SK-N-SH (cell line): ENCODE measurements at regions not wholly inside any gene's neighbourhood (a gene's known extent, or its start where the extent isn't known, plus 50 kb on each side); places are given as distances from the start of the nearest gene placed in this dataset.

ENCODE experiments used
- CTCF ChIA-PET: fragments of 300-600, 350-600 bp; formaldehyde crosslinking; extraction: SDS; loops from one replicate; lab custom pipeline; 2021; lab: Yijun Ruan, JAX
- POLR2A ChIA-PET: fragments of 350-600 bp; sonication (Branson Sonifier 250); formaldehyde crosslinking; extraction: SDS; loops from one replicate; lab custom pipeline; 2020; ENCODE audit warnings: antibody characterized with exemption, inconsistent platforms; lab: Yijun Ruan, JAX
- DNase-seq: peaks from one replicate; pipeline ENCODE4 v3.0.0; 2012
- H2AFZ ChIP-seq: fragments of 200-600 bp; sonication (generic); 2 replicates; pipeline ENCODE4 v1.8.1; 2016; ENCODE audit warnings: antibody characterized with exemption, mild to moderate bottlenecking, low read depth
- H3F3A ChIP-seq: fragments of 200-600 bp; sonication (generic); replicated peaks from 2 replicates; pipeline ENCODE3; 2016; ENCODE audit warnings: antibody characterized with exemption, mild to moderate bottlenecking; ENCODE audit not compliant: insufficient read depth
- H3K27ac ChIP-seq, 2 experiments: fragments of 200-500 bp in 1 of 2; fragments of 200-600 bp in 1 of 2; sonication (Bioruptor generic) in 1 of 2; sonication (generic), shearing (Covaris generic) in 1 of 2; 2 replicates each; pipeline versions ENCODE4 v1.5.1 to v1.6.1; 2014 to 2016; ENCODE audit warnings: low read depth in 2 of 2, inconsistent platforms in 1 of 2, low read length in 1 of 2, mild to moderate bottlenecking in 1 of 2, mixed read lengths in 1 of 2
- H3K27me3 ChIP-seq: fragments of 200-600 bp; sonication (generic), shearing (Covaris generic); 2 replicates; pipeline ENCODE4 v1.6.1; 2016; ENCODE audit warnings: mixed run types; ENCODE audit not compliant: insufficient read depth
- H3K36me3 ChIP-seq, 2 experiments: fragments of 200-500 bp in 1 of 2; fragments of 200-600 bp in 1 of 2; sonication (Bioruptor generic) in 1 of 2; sonication (generic) in 1 of 2; replicated peaks in 1 of 2; 2 replicates each; pipeline versions ENCODE3 to v1.5.1; 2014 to 2016; ENCODE audit warnings: low read length in 1 of 2, mild to moderate bottlenecking in 1 of 2; ENCODE audit not compliant: insufficient read depth in 2 of 2, control insufficient read depth in 1 of 2
- H3K4me1 ChIP-seq, 2 experiments: fragments of 200-500 bp in 1 of 2; fragments of 200-600 bp in 1 of 2; sonication (Bioruptor generic) in 1 of 2; sonication (generic), shearing (Covaris generic) in 1 of 2; 2 replicates each; pipeline versions ENCODE4 v1.5.1 to v1.6.1; 2014 to 2016; ENCODE audit warnings: low read depth in 1 of 2, low read length in 1 of 2, mixed run types in 1 of 2; ENCODE audit not compliant: insufficient read depth in 2 of 2, control insufficient read depth in 1 of 2
- H3K4me2 ChIP-seq: fragments of 200-600 bp; sonication (generic), shearing (Covaris generic); 2 replicates; pipeline ENCODE4 v1.6.1; 2017; ENCODE audit warnings: mixed run types
- H3K4me3 ChIP-seq, 2 experiments: fragments of 200-500 bp in 1 of 2; fragments of 200-600 bp in 1 of 2; sonication (Bioruptor generic) in 1 of 2; sonication (generic), shearing (Covaris generic) in 1 of 2; 2 replicates each; pipeline versions ENCODE4 v1.5.1 to v1.8.1; 2014 to 2016; ENCODE audit warnings: low read depth in 2 of 2, inconsistent platforms in 1 of 2, low read length in 1 of 2, mild to moderate bottlenecking in 1 of 2, mixed read lengths in 1 of 2, moderate library complexity in 1 of 2
- H3K79me2 ChIP-seq: fragments of 200-600 bp; sonication (generic); 2 replicates; pipeline ENCODE4 v1.8.1; 2017; ENCODE audit warnings: mild to moderate bottlenecking; ENCODE audit not compliant: insufficient read depth
- H3K9ac ChIP-seq: fragments of 200-600 bp; sonication (generic); 2 replicates; pipeline ENCODE4 v1.6.1; 2017; ENCODE audit warnings: mixed run types
- H3K9me2 ChIP-seq: fragments of 200-600 bp; sonication (generic); 2 replicates; pipeline ENCODE4 v1.6.1; 2017; ENCODE audit warnings: mixed run types
- H3K9me3 ChIP-seq: fragments of 200-600 bp; sonication (generic); 2 replicates; pipeline ENCODE4 v1.6.1; 2017; ENCODE audit warnings: mixed run types, mild to moderate bottlenecking, moderate library complexity
- H4K20me1 ChIP-seq: fragments of 200-600 bp; sonication (generic); 2 replicates; pipeline ENCODE4 v1.6.1; 2017; ENCODE audit warnings: mild to moderate bottlenecking, mixed run types; ENCODE audit not compliant: insufficient read depth
- CTCF ChIP-seq: fragments of 200-600 bp; sonication (generic); IDR thresholded peaks from 2 replicates; pipeline ENCODE4 v1.6.1; 2017; ENCODE audit warnings: antibody characterized with exemption, mild to moderate bottlenecking, moderate library complexity
- EP300 ChIP-seq, 2 experiments: IDR thresholded peaks; 2 replicates each; pipeline versions ENCODE4 v1.4.0 to v1.6.1; 2012; ENCODE audit warnings: borderline replicate concordance in 1 of 2, low read depth in 1 of 2, low read length in 1 of 2
- FOSL2 ChIP-seq: IDR thresholded peaks from 2 replicates; pipeline ENCODE4 v1.4.0; 2012; ENCODE audit warnings: low read depth, mild to moderate bottlenecking, moderate library complexity, borderline replicate concordance
- FOXJ3 ChIP-seq: sonication (generic); formaldehyde crosslinking; IDR thresholded peaks from 2 replicates; pipeline ENCODE4 v1.5.1; 2020; ENCODE audit warnings: mild to moderate bottlenecking, missing genetic modification reagents
- FOXM1 ChIP-seq: IDR thresholded peaks from 2 replicates; pipeline ENCODE4 v1.4.0; 2012; ENCODE audit warnings: low read depth, mild to moderate bottlenecking
- GATA2 ChIP-seq: sonication (generic); formaldehyde crosslinking; IDR thresholded peaks from 2 replicates; pipeline ENCODE4 v1.5.0; 2020; ENCODE audit warnings: mild to moderate bottlenecking, missing genetic modification reagents
- JUND ChIP-seq: IDR thresholded peaks from 2 replicates; pipeline ENCODE4 v1.4.0; 2012
- MEF2A ChIP-seq: IDR thresholded peaks from 2 replicates; pipeline ENCODE4 v1.4.0; 2012; ENCODE audit warnings: low read depth, borderline replicate concordance
- MXI1 ChIP-seq: IDR thresholded peaks from 2 replicates; pipeline ENCODE4 v1.6.1; 2012; ENCODE audit warnings: mild to moderate bottlenecking, low read depth, low read length, improper control_type of control experiment
- NFIC ChIP-seq: IDR thresholded peaks from 2 replicates; pipeline ENCODE4 v1.4.0; 2012; ENCODE audit warnings: borderline replicate concordance
- NRF1 ChIP-seq: IDR thresholded peaks from 2 replicates; pipeline ENCODE4 v1.6.1; 2012; ENCODE audit warnings: low read depth, mild to moderate bottlenecking, low read length
- RCOR1 ChIP-seq: fragments of 150-350 bp; IDR thresholded peaks from 2 replicates; pipeline ENCODE4 v1.6.1; 2017; ENCODE audit warnings: antibody characterized with exemption, low read length
- REST ChIP-seq: IDR thresholded peaks from 2 replicates; pipeline ENCODE4 v1.6.1; 2012; ENCODE audit warnings: mild to moderate bottlenecking, low read depth, low read length, moderate library complexity
- RFX5 ChIP-seq: IDR thresholded peaks from 2 replicates; pipeline ENCODE4 v1.6.1; 2012; ENCODE audit warnings: mild to moderate bottlenecking, improper control_type of control experiment, low read length
- SIN3A ChIP-seq: IDR thresholded peaks from 2 replicates; pipeline ENCODE4 v1.6.1; 2012; ENCODE audit warnings: low read depth, mild to moderate bottlenecking, low read length, moderate library complexity, borderline replicate concordance
- SMC3 ChIP-seq: IDR thresholded peaks from 2 replicates; pipeline ENCODE4 v1.6.1; 2012; ENCODE audit warnings: low read depth, low read length, improper control_type of control experiment
- TEAD4 ChIP-seq: IDR thresholded peaks from 2 replicates; pipeline ENCODE4 v1.4.0; 2012; ENCODE audit warnings: mild to moderate bottlenecking, borderline replicate concordance; ENCODE audit not compliant: insufficient read depth
- YY1 ChIP-seq: IDR thresholded peaks from 2 replicates; pipeline ENCODE4 v1.4.0; 2012; ENCODE audit warnings: low read depth, mild to moderate bottlenecking
- ZBTB33 ChIP-seq: IDR thresholded peaks from 2 replicates; pipeline ENCODE4 v1.4.0; 2012; ENCODE audit warnings: low read depth, borderline replicate concordance
- WGBS: methylation state at CpG from one replicate; pipeline ENCODE4 v1.1.6; 2017; ENCODE audit warnings: low lambda C conversion rate; 5-methylcytosine and 5-hydroxymethylcytosine counted together

GRCh38 chr2:5437375-5437774 is 254.8 kb upstream of the SOX11 start (continued):
- TF ChIP-seq NRF1 (no peak), SIN3A (no peak), NFIC (no peak)

- H3K79me2 ChIP-seq, result no peaks in the 10 kb centered on the region
- WGBS, result 58% methylated on average over 1 of the region's 1 CpG
- no peaks in the 10 kb centered on the region for H3K36me3 ChIP-seq
- no peak overlapping the region for H3K9ac ChIP-seq
- no peaks in the 10 kb centered on the region for H3K9me2 ChIP-seq
- H4K20me1 ChIP-seq, result no peaks in the 10 kb centered on the region
- TF ChIP-seq FOSL2 (no peak), YY1 (no peak), GATA2 (CRISPR knock-in tag) (no peak), ZBTB33 (no peak), EP300 (IDR thresholded peaks at IDR 0.05; ENCODE audit: borderline replicate concordance in 1 of 2, low read depth in 1 of 2, low read length in 1 of 2) (no peak), MXI1 (no peak), FOXJ3 (CRISPR knock-in tag) (no peak), TEAD4 (no peak), SMC3 (no peak), RFX5 (no peak)
- DNase-seq, result no peak
- no peak overlapping the region for H3K4me3 ChIP-seq
- no peaks in the 10 kb centered on the region for H3F3A ChIP-seq
- no peaks in the 10 kb centered on the region; a peak in 1 of 4 replicates for H3K4me1 ChIP-seq
- ChIA-PET CTCF (interaction anchor here (1.1 to 1.5 kb wide), 2 partner anchors 10 to 13 kb away, joined by 3 to 6 read pairs; no protein-coding TSS in a partner anchor), POLR2A (no interaction called here)
- no peak overlapping the region for H2AFZ ChIP-seq
- no peaks in the 10 kb centered on the region for H3K27me3 ChIP-seq
- H3K4me2 ChIP-seq, result no peak overlapping the region
- H3K27ac ChIP-seq, result no peak overlapping the region
- H3K9me3 ChIP-seq, result 0 out of 2 replicates have a peak, but pooled peaks cover 4% of the 10 kb centered on the region
Observed at GRCh38 chr2:5440174-5440573, 252.0 kb upstream of the SOX11 start.

GRCh38 chr2:5442736-5443135 is 249.4 kb upstream of the SOX11 start:
- Histone ChIP-seq H3K79me2 (no peaks in the 10 kb centered on the region), H2AFZ (no peak overlapping the region), H3K27me3 (no peaks in the 10 kb centered on the region), H3K4me1 (no peaks in the 10 kb centered on the region; a peak in 1 of 4 replicates), H3K27ac (no peak overlapping the region), H4K20me1 (no peaks in the 10 kb centered on the region), H3K9me2 (no peaks in the 10 kb centered on the region), H3K36me3 (no peaks in the 10 kb centered on the region), H3K4me3 (no peak overlapping the region), H3K9me3 (no peaks in the 10 kb centered on the region), H3K4me2 (no peak overlapping the region), H3F3A (no peaks in the 10 kb centered on the region), H3K9ac (no peak overlapping the region)
- CTCF ChIA-PET, result no interaction called here
- POLR2A ChIA-PET, result no interaction called here
- DNase-seq, result no peak
- WGBS, result 50% methylated on average over 9 of the region's 9 CpGs
- TF ChIP-seq NFIC (no peak), FOXM1 (no peak), FOXJ3 (CRISPR knock-in tag) (no peak), YY1 (no peak), REST (no peak), JUND (no peak), FOSL2 (no peak), MEF2A (no peak), CTCF (no peak), RCOR1 (no peak)
